ENCODE measurements at regions not wholly inside any gene's neighbourhood (a gene's known extent, or its start where the extent isn't known, plus 50 kb on each side); places are given as distances from the start of the nearest gene placed in this dataset.

- TF ChIP-seq POLR2A (IDR thresholded peaks at IDR 0.05) (no peak), CTCF (IDR thresholded peaks at IDR 0.05) (no peak)
Measured at GRCh38 chr4:63663870-63664269, 745.4 kb downstream of the TECRL start.

All from testis (tissue), 2 donors.